K562 (cell line): ENCODE measurements at regions not wholly inside any gene's neighbourhood (a gene's known extent, or its start where the extent isn't known, plus 50 kb on each side); places are given as distances from the start of the nearest gene placed in this dataset.

ENCODE experiments used
- NCOA1 ChIP-seq: fragments of 450-650 bp; IDR thresholded peaks from 2 replicates; pipeline ENCODE4 v1.6.1; 2016; ENCODE audit warnings: low read depth
- ZNF695 ChIP-seq: fragments of 450-650 bp; formaldehyde crosslinking; IDR thresholded peaks from 2 replicates; pipeline ENCODE4 v1.4.0; 2020; ENCODE audit warnings: mild to moderate bottlenecking, moderate library complexity

DNA sequence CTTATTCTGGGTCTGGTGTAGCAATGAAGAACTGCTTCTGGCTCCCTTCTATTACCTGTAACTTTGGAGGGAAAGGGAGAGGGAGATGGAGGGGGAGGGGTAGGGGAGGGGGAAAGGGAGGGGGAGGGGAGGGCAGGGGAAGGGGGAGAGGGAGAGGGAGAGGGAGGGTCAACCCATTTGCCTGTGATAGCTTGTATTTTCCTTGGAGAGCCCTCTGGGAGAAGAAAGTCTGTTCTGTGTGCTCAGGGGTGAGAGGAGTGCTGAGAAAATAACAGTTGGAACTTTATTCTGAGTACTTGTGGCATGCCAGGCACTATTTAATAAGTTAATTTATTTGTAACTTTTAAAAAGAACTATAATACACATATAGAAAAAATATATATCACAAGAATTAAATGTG is 70.7 kb upstream of the TSPAN2 start:
- no peak for TF ChIP-seq NCOA1
- TF ChIP-seq ZNF695 (CRISPR knock-in tag): no peak
